Activated naive CD4-positive, alpha-beta T cell treated with anti-CD3 and anti-CD28 coated beads, Interleukin-2, amount 10 ng/mL, durations not matched to agents 7 days and 5 days (primary cell): ENCODE measurements at regions not wholly inside any gene's neighbourhood (a gene's known extent, or its start where the extent isn't known, plus 50 kb on each side); places are given as distances from the start of the nearest gene placed in this dataset.
"Not testable (repeated sequence)": the region's sequence is repeated elsewhere in the genome, so short reads cannot be mapped to it uniquely, and the experiment has no call there.

Experiments
- CTCF ChIA-PET: fragments of 350-600 bp; sonication (Branson Sonifier 250); formaldehyde crosslinking; loops from one replicate; lab custom pipeline; 2021; ENCODE audit warnings: antibody characterized with exemption; lab: Charles Lee
- DNase-seq: peaks from one replicate; pipeline ENCODE4 v3.0.0-alpha.2; 2020
- H3K27ac Mint-ChIP-seq: one replicate; pipeline ENCODE4 v1.8.0; 2021; ENCODE audit warnings: mild to moderate bottlenecking, moderate library complexity, mixed read lengths
- H3K27me3 Mint-ChIP-seq: one replicate; pipeline ENCODE4 v1.8.0; 2021; ENCODE audit warnings: mild to moderate bottlenecking, mixed read lengths
- H3K36me3 Mint-ChIP-seq: one replicate; pipeline ENCODE4 v1.8.0; 2021; ENCODE audit warnings: mixed read lengths
- H3K4me1 Mint-ChIP-seq: one replicate; pipeline ENCODE4 v1.8.0; 2021; ENCODE audit warnings: mixed read lengths
- H3K4me3 Mint-ChIP-seq: one replicate; pipeline ENCODE4 v1.8.0; 2021; ENCODE audit warnings: mild to moderate bottlenecking, moderate library complexity, mixed read lengths
- H3K9me3 Mint-ChIP-seq: one replicate; pipeline ENCODE4 v1.8.0; 2021; ENCODE audit warnings: mixed read lengths

GRCh38 chr4:170414360-170414759, 324.6 kb upstream of the AADAT start:
- CTCF ChIA-PET: no interaction called here
- Mint-ChIP-seq H3K27ac (no peak overlapping the region), H3K9me3 (peaks cover 2% of the 10 kb centered on the region), H3K27me3 (no peaks in the 10 kb centered on the region), H3K4me3 (no peak overlapping the region), H3K36me3 (no peaks in the 10 kb centered on the region), H3K4me1 (no peaks in the 10 kb centered on the region)
- DNase-seq: no peak

DNA sequence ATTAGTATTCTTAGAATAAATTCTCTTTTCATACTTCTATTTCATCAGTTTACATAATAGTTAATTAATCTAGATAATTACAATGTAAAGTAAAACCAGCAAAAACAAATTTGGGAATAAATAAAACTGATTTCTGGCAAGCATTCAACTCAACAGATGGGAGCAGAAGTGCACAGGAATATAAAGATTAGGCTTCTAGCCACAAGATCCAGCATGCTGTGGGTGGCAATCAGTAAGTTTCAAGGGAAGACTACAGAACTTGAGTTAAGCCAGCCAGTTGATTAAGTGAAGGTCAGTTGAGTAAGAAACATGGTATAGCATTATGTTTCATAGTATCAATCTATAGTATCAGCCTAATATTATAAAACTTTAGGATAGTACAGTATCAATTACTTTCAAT, 324.2 kb upstream of the AADAT start:
- CTCF ChIA-PET: no interaction called here
- H3K9me3 Mint-ChIP-seq: peaks cover 2% of the 10 kb centered on the region
- no peak for DNase-seq
- H3K4me3 Mint-ChIP-seq: no peak overlapping the region
- no peaks in the 10 kb centered on the region for H3K36me3 Mint-ChIP-seq
- no peak overlapping the region for H3K27ac Mint-ChIP-seq
- no peaks in the 10 kb centered on the region for H3K4me1 Mint-ChIP-seq
- H3K27me3 Mint-ChIP-seq: no peaks in the 10 kb centered on the region

GRCh38 chr4:170400361-170400760, 310.6 kb upstream of the AADAT start:
- Mint-ChIP-seq H3K4me1 (no peaks in the 10 kb centered on the region), H3K9me3 (no peaks in the 10 kb centered on the region), H3K27me3 (no peaks in the 10 kb centered on the region), H3K4me3 (no peak overlapping the region), H3K36me3 (no peaks in the 10 kb centered on the region), H3K27ac (no peak overlapping the region)
- CTCF ChIA-PET: no interaction called here
- DNase-seq: no peak

DNA sequence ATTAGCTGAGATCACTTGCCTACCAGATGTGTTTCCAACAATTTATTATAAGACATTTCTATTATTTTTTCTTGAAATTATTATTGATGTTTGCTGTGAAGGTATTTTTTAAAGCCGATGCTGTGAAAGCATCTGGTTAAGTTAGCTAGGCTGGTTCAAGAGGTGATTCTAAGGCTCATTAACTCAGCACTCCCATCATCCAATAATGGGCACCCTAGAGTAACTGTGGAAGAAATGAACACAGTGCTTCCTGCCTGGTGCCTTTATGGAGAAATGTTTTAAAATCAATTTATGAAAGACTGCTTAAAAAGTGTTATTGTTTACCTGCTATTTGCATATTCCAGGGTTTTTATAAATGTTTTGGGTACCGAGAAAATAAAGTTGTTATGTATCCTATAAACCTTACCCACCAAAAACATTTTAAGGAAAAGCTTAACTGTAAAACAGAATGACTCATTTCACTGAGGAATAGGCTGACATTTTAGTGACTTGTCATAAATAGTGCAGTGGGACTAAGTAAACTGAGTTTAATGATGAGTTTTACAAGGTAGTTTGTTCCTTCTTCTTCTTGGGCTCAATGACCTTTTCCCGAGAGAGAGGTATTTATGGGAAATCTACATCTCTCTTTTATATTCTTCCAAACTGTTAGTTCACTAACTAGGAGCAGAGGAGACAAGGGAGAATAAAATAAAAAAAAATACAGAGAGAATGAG, 310.0 kb upstream of the AADAT start:
- CTCF ChIA-PET: no interaction called here
- no peak overlapping the region for H3K27ac Mint-ChIP-seq
- no peak overlapping the region for H3K4me3 Mint-ChIP-seq
- no peak for DNase-seq
- H3K27me3 Mint-ChIP-seq: no peaks in the 10 kb centered on the region
- H3K36me3 Mint-ChIP-seq: no peaks in the 10 kb centered on the region
- H3K9me3 Mint-ChIP-seq: no peaks in the 10 kb centered on the region
- no peaks in the 10 kb centered on the region for H3K4me1 Mint-ChIP-seq

GRCh38 chr4:170398218-170398617, 308.5 kb upstream of the AADAT start:
- Mint-ChIP-seq H3K27me3 (no peaks in the 10 kb centered on the region), H3K36me3 (no peaks in the 10 kb centered on the region), H3K4me3 (no peak overlapping the region), H3K27ac (no peak overlapping the region), H3K9me3 (no peaks in the 10 kb centered on the region), H3K4me1 (no peaks in the 10 kb centered on the region)
- CTCF ChIA-PET: no interaction called here
- DNase-seq: no peak

DNA sequence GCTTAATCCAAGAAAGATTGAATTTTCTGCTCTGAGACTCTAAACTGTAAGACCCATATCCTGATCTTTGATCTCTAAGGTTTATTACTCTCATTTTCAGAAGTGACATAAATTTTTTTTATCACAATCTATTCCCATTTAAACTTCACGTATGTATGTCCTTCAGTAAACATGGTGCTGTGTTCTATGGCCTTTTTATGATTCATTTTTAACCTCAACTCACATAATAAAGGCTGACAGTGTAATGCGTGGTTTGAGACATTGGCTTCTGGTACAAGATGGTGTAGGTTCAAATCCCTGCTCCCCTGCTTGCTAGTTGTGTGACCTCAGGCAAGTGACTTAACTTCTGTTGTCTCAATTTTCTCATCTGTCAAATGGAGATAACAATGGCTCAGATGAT, 306.0 kb upstream of the AADAT start:
- no peak overlapping the region for H3K4me3 Mint-ChIP-seq
- H3K27ac Mint-ChIP-seq: no peak overlapping the region
- no peak for DNase-seq
- no peaks in the 10 kb centered on the region for H3K36me3 Mint-ChIP-seq
- H3K9me3 Mint-ChIP-seq: no peaks in the 10 kb centered on the region
- CTCF ChIA-PET: no interaction called here
- no peaks in the 10 kb centered on the region for H3K4me1 Mint-ChIP-seq
- no peaks in the 10 kb centered on the region for H3K27me3 Mint-ChIP-seq

GRCh38 chr4:170391066-170391740, 301.4 kb upstream of the AADAT start:
- no peak overlapping the region for H3K4me3 Mint-ChIP-seq
- H3K27me3 Mint-ChIP-seq: no peaks in the 10 kb centered on the region
- H3K27ac Mint-ChIP-seq: no peak overlapping the region
- DNase-seq: no peak
- H3K36me3 Mint-ChIP-seq: no peaks in the 10 kb centered on the region
- no peaks in the 10 kb centered on the region for H3K4me1 Mint-ChIP-seq
- CTCF ChIA-PET: no interaction called here
- no peaks in the 10 kb centered on the region for H3K9me3 Mint-ChIP-seq

DNA sequence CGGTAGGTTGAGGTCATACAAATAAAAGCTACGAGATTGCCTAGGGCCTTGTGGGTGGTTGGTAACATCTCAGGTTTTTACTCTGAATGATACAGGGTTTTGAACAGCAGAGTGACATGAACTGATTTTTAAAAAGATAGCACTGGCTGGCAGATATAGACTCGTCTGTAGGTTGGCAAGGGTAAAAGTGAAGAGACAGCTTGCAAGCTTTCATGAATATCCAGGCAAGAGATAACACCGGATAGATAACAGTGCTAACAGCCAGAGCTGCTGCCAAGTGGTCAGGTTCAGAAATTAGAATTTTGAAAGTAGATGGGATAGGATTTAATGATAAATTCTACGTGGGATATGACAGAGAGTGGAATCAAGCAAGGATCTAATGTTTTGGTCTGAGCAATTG, 299.7 kb upstream of the AADAT start:
- no peaks in the 10 kb centered on the region for H3K27me3 Mint-ChIP-seq
- H3K4me1 Mint-ChIP-seq: no peaks in the 10 kb centered on the region
- no peak overlapping the region for H3K27ac Mint-ChIP-seq
- peaks cover 5% of the 10 kb centered on the region for H3K9me3 Mint-ChIP-seq
- H3K36me3 Mint-ChIP-seq: no peaks in the 10 kb centered on the region
- no peak overlapping the region for H3K4me3 Mint-ChIP-seq
- DNase-seq: no peak
- CTCF ChIA-PET: interaction anchor here (0.7 kb wide), 1 partner anchor 374 kb away, joined by 3 read pairs; no protein-coding TSS in a partner anchor

GRCh38 chr4:170388255-170388654, 298.5 kb upstream of the AADAT start:
- H3K27ac Mint-ChIP-seq: no peak overlapping the region
- no peaks in the 10 kb centered on the region for H3K27me3 Mint-ChIP-seq
- H3K4me1 Mint-ChIP-seq: no peaks in the 10 kb centered on the region
- CTCF ChIA-PET: no interaction called here
- no peaks in the 10 kb centered on the region for H3K36me3 Mint-ChIP-seq
- no peak overlapping the region for H3K4me3 Mint-ChIP-seq
- peaks cover 5% of the 10 kb centered on the region for H3K9me3 Mint-ChIP-seq
- no peak for DNase-seq

- Mint-ChIP-seq H3K4me3 (no peak overlapping the region), H3K27ac (no peak overlapping the region), H3K4me1 (no peaks in the 10 kb centered on the region), H3K36me3 (no peaks in the 10 kb centered on the region), H3K27me3 (no peaks in the 10 kb centered on the region), H3K9me3 (peaks cover 5% of the 10 kb centered on the region)
- DNase-seq: no peak
- CTCF ChIA-PET: no interaction called here
Observed at GRCh38 chr4:170386971-170387370, 297.2 kb upstream of the AADAT start.

DNA sequence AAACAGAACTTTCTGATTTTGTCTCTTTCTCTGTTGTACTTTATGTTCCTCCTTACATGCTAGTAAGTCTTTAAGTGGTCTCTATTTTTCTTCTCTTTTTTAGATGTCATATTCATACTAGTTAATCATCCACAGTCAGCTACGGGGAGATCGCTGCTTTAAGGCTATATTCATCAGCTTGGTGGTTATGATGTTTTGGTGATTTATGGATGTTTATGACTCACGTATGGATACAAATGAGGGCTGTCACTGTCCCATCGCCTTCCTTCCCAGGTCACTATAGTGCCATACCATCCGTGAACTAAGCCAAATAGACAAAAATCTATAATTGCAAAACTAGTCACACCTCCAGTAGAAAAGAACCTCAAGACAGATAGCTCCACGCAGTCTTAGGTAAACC, 296.8 kb upstream of the AADAT start:
- no peak for DNase-seq
- H3K4me1 Mint-ChIP-seq: no peaks in the 10 kb centered on the region
- no peaks in the 10 kb centered on the region for H3K27me3 Mint-ChIP-seq
- no peak overlapping the region for H3K27ac Mint-ChIP-seq
- H3K36me3 Mint-ChIP-seq: no peaks in the 10 kb centered on the region
- CTCF ChIA-PET: no interaction called here
- H3K9me3 Mint-ChIP-seq: peaks cover 7% of the 10 kb centered on the region
- H3K4me3 Mint-ChIP-seq: no peak overlapping the region

GRCh38 chr4:170374770-170375169, 285.0 kb upstream of the AADAT start:
- H3K4me1 Mint-ChIP-seq: no peaks in the 10 kb centered on the region
- H3K27ac Mint-ChIP-seq: no peak overlapping the region
- no peak overlapping the region for H3K4me3 Mint-ChIP-seq
- no peaks in the 10 kb centered on the region for H3K36me3 Mint-ChIP-seq
- DNase-seq: no peak
- no peaks in the 10 kb centered on the region for H3K27me3 Mint-ChIP-seq
- CTCF ChIA-PET: interaction anchor here (3.1 kb wide), 1 partner anchor 114 kb away, joined by 16 read pairs; no protein-coding TSS in a partner anchor
- peaks cover 7% of the 10 kb centered on the region for H3K9me3 Mint-ChIP-seq

DNA sequence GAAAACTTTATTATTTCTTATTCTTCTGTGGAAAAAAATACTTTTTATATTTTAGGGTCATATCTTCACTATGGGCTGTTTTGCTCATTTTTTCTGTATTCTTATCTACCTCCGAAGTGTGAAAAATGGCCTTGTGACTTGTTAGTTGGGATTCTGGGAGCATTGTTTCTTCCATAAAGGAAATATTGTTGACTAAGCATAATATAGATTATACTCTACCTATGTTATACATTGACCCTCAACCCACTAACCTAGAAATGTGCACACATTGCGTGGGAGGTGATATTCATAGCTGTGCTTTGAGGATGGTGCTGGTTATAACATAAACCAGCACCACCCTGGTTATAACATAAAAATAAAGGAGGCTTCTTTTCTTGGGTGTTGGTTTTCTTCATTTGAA, 259.2 kb upstream of the AADAT start:
- no peaks in the 10 kb centered on the region for H3K27me3 Mint-ChIP-seq
- CTCF ChIA-PET: no interaction called here
- no peak overlapping the region for H3K4me3 Mint-ChIP-seq
- no peaks in the 10 kb centered on the region for H3K36me3 Mint-ChIP-seq
- DNase-seq: no peak
- H3K27ac Mint-ChIP-seq: no peak overlapping the region
- H3K4me1 Mint-ChIP-seq: no peaks in the 10 kb centered on the region
- H3K9me3 Mint-ChIP-seq: peaks cover 4% of the 10 kb centered on the region

DNA sequence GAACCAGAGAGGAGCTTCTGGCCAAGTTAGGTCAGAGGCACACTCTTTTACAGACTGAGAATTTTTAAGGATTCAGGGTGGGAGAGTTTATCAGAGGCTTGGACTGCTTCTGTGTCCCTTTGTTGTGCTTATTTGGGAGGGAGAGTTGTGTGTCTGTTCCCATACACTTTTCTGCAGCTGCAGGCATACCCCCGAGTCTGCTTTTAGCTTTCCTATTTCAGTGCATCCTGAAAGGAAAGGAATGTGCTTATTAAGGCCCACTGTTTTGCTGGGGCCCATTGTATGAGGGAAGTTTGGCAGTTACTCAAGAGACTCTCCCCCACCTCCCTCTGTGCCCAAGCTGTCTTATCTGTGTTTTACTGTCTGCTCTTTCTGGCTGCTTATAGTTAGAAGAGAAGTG, 257.4 kb upstream of the AADAT start:
- H3K4me3 Mint-ChIP-seq, H3K27me3 Mint-ChIP-seq, H3K27ac Mint-ChIP-seq, DNase-seq, H3K36me3 Mint-ChIP-seq, H3K4me1 Mint-ChIP-seq, H3K9me3 Mint-ChIP-seq, CTCF ChIA-PET: not testable (repeated sequence)

DNA sequence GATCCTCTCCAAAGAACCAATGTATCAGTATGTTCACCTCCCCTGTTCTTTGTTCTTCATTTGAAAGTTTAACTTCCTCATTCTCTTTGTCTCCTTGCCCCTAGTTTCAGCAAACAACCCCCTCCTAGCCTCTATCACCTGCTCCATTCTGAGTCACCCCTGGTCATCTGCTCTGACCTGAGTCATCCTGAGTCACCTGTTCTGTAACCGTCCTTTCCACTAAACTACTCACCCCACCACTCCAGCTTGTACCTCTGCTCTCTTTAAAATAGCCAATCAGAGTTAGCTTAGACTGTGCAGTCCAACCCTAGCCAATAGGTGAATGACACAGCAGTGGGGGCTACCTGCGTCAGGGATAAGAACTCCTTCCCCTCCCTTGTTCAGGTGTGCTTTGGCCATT, 249.8 kb upstream of the AADAT start:
- no peaks in the 10 kb centered on the region for H3K27me3 Mint-ChIP-seq
- DNase-seq: no peak
- CTCF ChIA-PET: no interaction called here
- H3K27ac Mint-ChIP-seq: no peak overlapping the region
- no peaks in the 10 kb centered on the region for H3K4me1 Mint-ChIP-seq
- H3K9me3 Mint-ChIP-seq: peaks cover 7% of the 10 kb centered on the region
- no peak overlapping the region for H3K4me3 Mint-ChIP-seq
- no peaks in the 10 kb centered on the region for H3K36me3 Mint-ChIP-seq
